PC-9 (cell line): ENCODE measurements at regions not wholly inside any gene's neighbourhood (a gene's known extent, or its start where the extent isn't known, plus 50 kb on each side); places are given as distances from the start of the nearest gene placed in this dataset.

Source experiments
- BruUV-seq: library from RNA; stranded (reverse); fragments of 400-500 nt; replicated peaks from 2 replicates; lab custom pipeline; 2021; lab: Mats Ljungman, UMichigan
- CTCF ChIA-PET: fragments of 300-600 bp; sonication (Branson Sonifier 250); formaldehyde crosslinking; loops from one replicate; lab custom pipeline; 2022; ENCODE audit warnings: antibody characterized with exemption; lab: Charles Lee
- POLR2A ChIA-PET: fragments of 300-600 bp; sonication (Branson Sonifier 250); formaldehyde crosslinking; loops from one replicate; lab custom pipeline; 2022; ENCODE audit warnings: antibody characterized with exemption; ENCODE audit not compliant: unreplicated experiment; lab: Charles Lee
- DNase-seq, 2 experiments: peaks; one replicate each; pipeline versions ENCODE4 v3.0.0 to v3.0.0-alpha.2; 2015 to 2022; ENCODE audit warnings: mixed read lengths in 1 of 2
- H2AFZ ChIP-seq: fragments of 200-600 bp; sonication (generic); 2 replicates; pipeline ENCODE4 v1.8.1; 2017; ENCODE audit warnings: antibody characterized with exemption
- H3F3A ChIP-seq: fragments of 200-600 bp; sonication (generic); 2 replicates; pipeline ENCODE4 v1.8.1; 2017; ENCODE audit warnings: antibody characterized with exemption, mild to moderate bottlenecking, low read depth; ENCODE audit not compliant: insufficient read depth
- H3K27ac ChIP-seq: fragments of 200-600 bp; sonication (generic); 2 replicates; pipeline ENCODE4 v1.6.1; 2016; ENCODE audit warnings: mixed run types
- H3K27me3 ChIP-seq: fragments of 200-600 bp; sonication (generic); 2 replicates; pipeline ENCODE4 v1.6.1; 2016; ENCODE audit warnings: low read depth, mixed run types; ENCODE audit not compliant: insufficient read depth
- H3K36me3 ChIP-seq: fragments of 200-600 bp; sonication (generic); 2 replicates; pipeline ENCODE4 v1.6.1; 2016; ENCODE audit warnings: low read depth, mixed run types
- H3K4me1 ChIP-seq: fragments of 200-600 bp; sonication (generic); replicated peaks from 2 replicates; pipeline ENCODE4 v1.6.1; 2016; ENCODE audit warnings: mixed run types; ENCODE audit not compliant: insufficient read depth
- H3K4me2 ChIP-seq: fragments of 200-600 bp; sonication (generic); 2 replicates; pipeline ENCODE4 v1.6.1; 2017; ENCODE audit warnings: mixed run types
- H3K4me3 ChIP-seq: fragments of 200-600 bp; sonication (generic); 2 replicates; pipeline ENCODE4 v1.6.1; 2016; ENCODE audit warnings: mixed run types
- H3K79me2 ChIP-seq: fragments of 200-600 bp; sonication (generic); 2 replicates; pipeline ENCODE4 v1.6.1; 2017; ENCODE audit warnings: low read depth, mixed run types
- H3K9me2 ChIP-seq: fragments of 200-600 bp; sonication (generic); 2 replicates; pipeline ENCODE4 v1.8.1; 2017; ENCODE audit warnings: mild to moderate bottlenecking; ENCODE audit not compliant: insufficient read depth
- H3K9me3 ChIP-seq: fragments of 200-600 bp; sonication (generic); 2 replicates; pipeline ENCODE4 v1.8.1; 2016; ENCODE audit warnings: low read depth; ENCODE audit not compliant: insufficient read depth
- H4K20me1 ChIP-seq: fragments of 200-600 bp; sonication (generic); 2 replicates; pipeline ENCODE4 v1.8.1; 2017; ENCODE audit not compliant: insufficient read depth
- EZH2 ChIP-seq: fragments of 200-600 bp; sonication (generic); IDR thresholded peaks from 2 replicates; pipeline ENCODE4 v1.8.0; 2017; ENCODE audit warnings: antibody characterized with exemption, low read depth
- intact Hi-C: fragments of 100-400 bp; cut with micrococcal nuclease; formaldehyde crosslinking; loops from one replicate; pipeline ENCODE4 v1.10.0; 2022; ENCODE audit not compliant: unreplicated experiment
- TF ChIP-seq, protein P1 (sequence below): fragments of 200-600 bp; sonication (generic); conservative IDR thresholded peaks from 2 replicates; pipeline ENCODE4 v1.6.1; 2017; ENCODE audit warnings: mixed run types, antibody characterized with exemption, mild to moderate bottlenecking, moderate library complexity

DNA sequence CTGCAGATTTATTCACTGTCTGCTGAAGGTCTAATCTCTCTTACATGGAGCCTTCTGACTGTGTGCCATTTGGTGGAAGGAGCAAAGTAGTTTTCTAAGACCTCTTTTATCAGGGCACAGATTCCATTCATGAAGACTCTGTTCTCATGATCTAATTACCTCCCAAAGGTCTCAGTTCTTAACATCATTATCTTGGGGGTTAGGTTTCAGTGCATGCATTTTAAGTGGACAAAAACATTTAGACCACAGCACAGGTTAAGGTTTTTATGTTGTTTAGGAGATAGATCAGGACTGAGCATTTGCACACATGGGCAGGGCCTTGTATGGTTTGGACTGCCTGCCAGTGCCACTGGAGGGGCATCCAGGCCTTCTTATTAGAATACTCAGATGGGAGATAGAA lies 746.1 kb downstream of the C12orf50 start:
- no peaks in the 10 kb centered on the region for H4K20me1 ChIP-seq
- no peaks in the 10 kb centered on the region for H3K9me2 ChIP-seq
- ChIA-PET POLR2A (no interaction called here), CTCF (no interaction called here)
- TF ChIP-seq, protein P1, sequence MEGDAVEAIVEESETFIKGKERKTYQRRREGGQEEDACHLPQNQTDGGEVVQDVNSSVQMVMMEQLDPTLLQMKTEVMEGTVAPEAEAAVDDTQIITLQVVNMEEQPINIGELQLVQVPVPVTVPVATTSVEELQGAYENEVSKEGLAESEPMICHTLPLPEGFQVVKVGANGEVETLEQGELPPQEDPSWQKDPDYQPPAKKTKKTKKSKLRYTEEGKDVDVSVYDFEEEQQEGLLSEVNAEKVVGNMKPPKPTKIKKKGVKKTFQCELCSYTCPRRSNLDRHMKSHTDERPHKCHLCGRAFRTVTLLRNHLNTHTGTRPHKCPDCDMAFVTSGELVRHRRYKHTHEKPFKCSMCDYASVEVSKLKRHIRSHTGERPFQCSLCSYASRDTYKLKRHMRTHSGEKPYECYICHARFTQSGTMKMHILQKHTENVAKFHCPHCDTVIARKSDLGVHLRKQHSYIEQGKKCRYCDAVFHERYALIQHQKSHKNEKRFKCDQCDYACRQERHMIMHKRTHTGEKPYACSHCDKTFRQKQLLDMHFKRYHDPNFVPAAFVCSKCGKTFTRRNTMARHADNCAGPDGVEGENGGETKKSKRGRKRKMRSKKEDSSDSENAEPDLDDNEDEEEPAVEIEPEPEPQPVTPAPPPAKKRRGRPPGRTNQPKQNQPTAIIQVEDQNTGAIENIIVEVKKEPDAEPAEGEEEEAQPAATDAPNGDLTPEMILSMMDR = no peak
- TF ChIP-seq EZH2 = no peak
- no peak overlapping the region for H2AFZ ChIP-seq
- H3K27me3 ChIP-seq = no peaks in the 10 kb centered on the region
- BruUV-seq = no TSS peak
- H3K9me3 ChIP-seq = no peaks in the 10 kb centered on the region
- intact Hi-C loops = no loop called here
- H3F3A ChIP-seq = no peaks in the 10 kb centered on the region
- no peaks in the 10 kb centered on the region for H3K4me1 ChIP-seq
- no peak overlapping the region for H3K4me3 ChIP-seq
- no peak overlapping the region for H3K27ac ChIP-seq
- no peak for DNase-seq
- no peaks in the 10 kb centered on the region for H3K36me3 ChIP-seq
- no peak overlapping the region for H3K4me2 ChIP-seq
- H3K79me2 ChIP-seq = no peaks in the 10 kb centered on the region

DNA sequence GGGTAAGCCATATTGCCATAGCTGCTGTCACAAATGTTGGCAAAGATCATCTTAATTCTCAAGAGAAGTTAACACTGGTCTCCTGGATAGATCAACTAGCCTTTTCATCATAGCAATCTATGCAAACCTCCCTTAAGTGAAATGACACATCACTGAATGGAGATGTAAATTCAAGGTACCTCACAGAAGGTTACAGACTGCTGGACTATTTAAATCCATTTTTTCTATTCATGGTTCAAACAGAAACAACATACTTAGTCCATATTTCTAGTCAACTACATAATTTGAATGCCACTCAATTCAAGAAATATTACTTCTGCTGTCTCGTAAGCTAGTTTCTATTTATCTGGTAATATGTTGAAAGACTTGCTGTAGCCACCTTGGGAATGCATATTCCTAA lies 748.3 kb downstream of the C12orf50 start:
- Histone ChIP-seq H3K4me2 (no peak overlapping the region), H3K9me2 (no peaks in the 10 kb centered on the region), H3F3A (no peaks in the 10 kb centered on the region), H3K27me3 (no peaks in the 10 kb centered on the region), H3K27ac (no peak overlapping the region), H3K36me3 (no peaks in the 10 kb centered on the region), H3K4me3 (no peak overlapping the region), H3K4me1 (no peaks in the 10 kb centered on the region), H4K20me1 (no peaks in the 10 kb centered on the region), H3K9me3 (no peaks in the 10 kb centered on the region), H2AFZ (no peak overlapping the region), H3K79me2 (no peaks in the 10 kb centered on the region)
- no peak for DNase-seq
- POLR2A ChIA-PET = no interaction called here
- BruUV-seq = no TSS peak
- intact Hi-C loops = no loop called here
- CTCF ChIA-PET = no interaction called here
- TF ChIP-seq EZH2 = no peak
- TF ChIP-seq, protein P1 = no peak

DNA sequence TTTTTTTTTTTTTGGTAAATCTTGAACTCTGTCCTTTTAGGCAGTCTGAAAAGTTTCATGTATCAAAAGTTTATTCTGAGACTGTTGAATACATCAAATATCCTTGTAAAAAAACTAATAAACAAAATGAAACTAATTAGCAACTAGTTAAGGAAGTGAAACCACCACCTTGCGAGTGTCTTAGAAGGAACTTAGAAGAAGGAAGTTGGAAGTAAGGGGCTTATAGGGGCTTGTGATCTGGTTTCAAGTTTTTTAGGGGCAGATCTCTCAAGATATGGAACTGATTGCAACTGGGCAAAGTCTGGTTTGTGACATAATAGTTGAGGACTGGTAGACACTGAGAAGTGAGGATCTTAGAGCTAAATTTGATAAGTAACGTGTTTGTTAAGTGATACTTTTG lies 748.8 kb downstream of the C12orf50 start:
- Histone ChIP-seq H3F3A (no peaks in the 10 kb centered on the region), H3K79me2 (no peaks in the 10 kb centered on the region), H3K36me3 (no peaks in the 10 kb centered on the region), H2AFZ (0 out of 2 replicates have a peak overlapping the region, but pooled peaks have one; percentile 15), H3K4me2 (peak overlapping the region; percentile 33; the same call in 1 of the 2 replicates), H3K9me2 (no peaks in the 10 kb centered on the region), H3K9me3 (no peaks in the 10 kb centered on the region), H3K27ac (no peak overlapping the region), H3K4me3 (no peak overlapping the region), H3K27me3 (no peaks in the 10 kb centered on the region), H4K20me1 (no peaks in the 10 kb centered on the region), H3K4me1 (no peaks in the 10 kb centered on the region)
- ChIA-PET POLR2A (no interaction called here), CTCF (no interaction called here)
- no peak for TF ChIP-seq EZH2
- TF ChIP-seq, protein P1 = no peak
- DNase-seq = no peak
- intact Hi-C loops = no loop called here
- BruUV-seq = no TSS peak
